ENCODE measurements at regions not wholly inside any gene's neighbourhood (a gene's known extent, or its start where the extent isn't known, plus 50 kb on each side); places are given as distances from the start of the nearest gene placed in this dataset.

- TF ChIP-seq, protein P1, sequence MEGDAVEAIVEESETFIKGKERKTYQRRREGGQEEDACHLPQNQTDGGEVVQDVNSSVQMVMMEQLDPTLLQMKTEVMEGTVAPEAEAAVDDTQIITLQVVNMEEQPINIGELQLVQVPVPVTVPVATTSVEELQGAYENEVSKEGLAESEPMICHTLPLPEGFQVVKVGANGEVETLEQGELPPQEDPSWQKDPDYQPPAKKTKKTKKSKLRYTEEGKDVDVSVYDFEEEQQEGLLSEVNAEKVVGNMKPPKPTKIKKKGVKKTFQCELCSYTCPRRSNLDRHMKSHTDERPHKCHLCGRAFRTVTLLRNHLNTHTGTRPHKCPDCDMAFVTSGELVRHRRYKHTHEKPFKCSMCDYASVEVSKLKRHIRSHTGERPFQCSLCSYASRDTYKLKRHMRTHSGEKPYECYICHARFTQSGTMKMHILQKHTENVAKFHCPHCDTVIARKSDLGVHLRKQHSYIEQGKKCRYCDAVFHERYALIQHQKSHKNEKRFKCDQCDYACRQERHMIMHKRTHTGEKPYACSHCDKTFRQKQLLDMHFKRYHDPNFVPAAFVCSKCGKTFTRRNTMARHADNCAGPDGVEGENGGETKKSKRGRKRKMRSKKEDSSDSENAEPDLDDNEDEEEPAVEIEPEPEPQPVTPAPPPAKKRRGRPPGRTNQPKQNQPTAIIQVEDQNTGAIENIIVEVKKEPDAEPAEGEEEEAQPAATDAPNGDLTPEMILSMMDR (IDR thresholded peaks at IDR 0.05), result no peak
- TF ChIP-seq POLR2A (IDR thresholded peaks at IDR 0.05) (no peak), POLR2AphosphoS5 (IDR thresholded peaks at IDR 0.05) (no peak)
Measured at GRCh38 chr10:10660054-10660453, 357.6 kb upstream of the CELF2 start.
